LNCAP (cell line): ENCODE measurements at regions not wholly inside any gene's neighbourhood (a gene's known extent, or its start where the extent isn't known, plus 50 kb on each side); places are given as distances from the start of the nearest gene placed in this dataset.
A peak's percentile ranks its signal among the peaks of the same experiment; 100 is the strongest.

Experiments
- TF ChIP-seq, protein P1 (sequence below): fragments of 450-650 bp; IDR thresholded peaks from 2 replicates; pipeline ENCODE4 v1.5.1; 2017; ENCODE audit warnings: mild to moderate bottlenecking

DNA sequence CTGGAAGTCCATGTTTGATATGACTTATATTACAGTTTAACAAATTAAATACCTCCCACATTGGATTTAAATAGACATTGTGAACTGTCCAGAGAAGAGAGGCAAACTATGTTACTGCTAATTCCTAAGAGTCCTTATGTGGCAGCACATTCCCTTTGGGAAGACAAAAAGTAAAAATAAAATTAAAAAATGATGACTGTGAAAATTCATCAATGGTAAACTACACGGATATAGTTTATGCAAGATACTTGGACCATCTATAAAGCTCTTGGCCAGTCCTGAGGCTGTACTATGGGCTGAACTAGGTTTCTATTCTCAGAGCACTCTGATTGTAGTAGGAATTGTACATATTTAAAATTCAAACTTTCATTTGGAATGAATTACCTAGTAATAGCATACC is 206.4 kb downstream of the LRRK2 start:
- TF ChIP-seq, protein P1, sequence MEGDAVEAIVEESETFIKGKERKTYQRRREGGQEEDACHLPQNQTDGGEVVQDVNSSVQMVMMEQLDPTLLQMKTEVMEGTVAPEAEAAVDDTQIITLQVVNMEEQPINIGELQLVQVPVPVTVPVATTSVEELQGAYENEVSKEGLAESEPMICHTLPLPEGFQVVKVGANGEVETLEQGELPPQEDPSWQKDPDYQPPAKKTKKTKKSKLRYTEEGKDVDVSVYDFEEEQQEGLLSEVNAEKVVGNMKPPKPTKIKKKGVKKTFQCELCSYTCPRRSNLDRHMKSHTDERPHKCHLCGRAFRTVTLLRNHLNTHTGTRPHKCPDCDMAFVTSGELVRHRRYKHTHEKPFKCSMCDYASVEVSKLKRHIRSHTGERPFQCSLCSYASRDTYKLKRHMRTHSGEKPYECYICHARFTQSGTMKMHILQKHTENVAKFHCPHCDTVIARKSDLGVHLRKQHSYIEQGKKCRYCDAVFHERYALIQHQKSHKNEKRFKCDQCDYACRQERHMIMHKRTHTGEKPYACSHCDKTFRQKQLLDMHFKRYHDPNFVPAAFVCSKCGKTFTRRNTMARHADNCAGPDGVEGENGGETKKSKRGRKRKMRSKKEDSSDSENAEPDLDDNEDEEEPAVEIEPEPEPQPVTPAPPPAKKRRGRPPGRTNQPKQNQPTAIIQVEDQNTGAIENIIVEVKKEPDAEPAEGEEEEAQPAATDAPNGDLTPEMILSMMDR, result no peak

DNA sequence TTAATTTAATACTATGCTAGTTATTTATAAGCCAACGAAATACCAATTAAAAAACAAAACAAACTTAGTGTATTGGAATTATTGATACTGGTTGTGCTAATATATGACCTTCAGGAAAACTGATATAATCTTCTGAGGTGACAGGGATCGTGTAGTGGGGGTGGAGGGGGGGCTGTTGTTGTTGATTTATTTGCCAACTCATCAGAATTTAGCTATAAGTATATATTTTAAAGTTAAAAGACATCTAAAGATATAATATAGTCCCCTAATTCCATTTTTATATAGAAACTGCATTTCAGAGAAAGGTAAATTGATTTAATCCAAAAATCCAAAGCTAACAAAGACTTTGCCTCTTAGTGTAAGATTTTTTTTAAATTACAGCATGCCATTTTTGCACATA is 210.5 kb downstream of the LRRK2 start:
- TF ChIP-seq, protein P1, result no peak

DNA sequence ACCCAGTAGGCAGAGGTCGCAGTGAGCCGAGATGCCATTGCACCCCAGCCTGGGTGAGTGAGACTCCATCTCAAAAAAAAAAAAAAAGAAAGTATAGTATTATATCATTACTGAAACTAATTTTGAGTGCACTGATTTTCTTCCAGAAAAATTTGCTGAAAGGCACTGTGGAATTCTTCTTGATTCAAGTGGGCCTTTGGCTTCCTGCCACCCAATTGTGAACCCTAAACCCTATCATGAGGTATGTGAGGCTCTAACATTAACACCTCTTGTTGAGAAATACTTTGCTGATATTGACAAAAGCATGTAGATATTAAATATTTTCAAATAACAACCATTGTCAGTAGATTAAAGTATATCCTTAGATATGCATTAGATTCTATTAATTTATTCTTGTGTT is 211.2 kb downstream of the LRRK2 start:
- TF ChIP-seq, protein P1, result no peak

DNA sequence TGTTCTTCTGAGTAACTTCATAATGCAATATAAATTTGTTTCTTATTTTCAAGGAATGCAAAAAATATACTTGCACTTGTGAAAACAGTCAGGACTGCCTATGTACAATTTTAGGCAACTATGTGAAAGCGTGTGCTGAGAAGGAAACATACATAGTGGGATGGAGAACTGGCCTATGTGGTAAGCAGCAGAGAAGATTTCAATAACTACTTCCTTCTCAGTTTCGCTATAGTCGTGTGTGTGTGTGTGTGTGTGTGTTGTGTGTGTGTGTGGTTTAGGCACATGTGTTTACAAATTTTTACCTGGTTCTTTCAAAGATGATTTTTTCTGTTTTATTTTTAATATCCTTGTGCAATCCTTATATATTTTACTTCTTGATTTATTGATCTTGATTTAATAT is 211.8 kb downstream of the LRRK2 start:
- TF ChIP-seq, protein P1, result no peak

DNA sequence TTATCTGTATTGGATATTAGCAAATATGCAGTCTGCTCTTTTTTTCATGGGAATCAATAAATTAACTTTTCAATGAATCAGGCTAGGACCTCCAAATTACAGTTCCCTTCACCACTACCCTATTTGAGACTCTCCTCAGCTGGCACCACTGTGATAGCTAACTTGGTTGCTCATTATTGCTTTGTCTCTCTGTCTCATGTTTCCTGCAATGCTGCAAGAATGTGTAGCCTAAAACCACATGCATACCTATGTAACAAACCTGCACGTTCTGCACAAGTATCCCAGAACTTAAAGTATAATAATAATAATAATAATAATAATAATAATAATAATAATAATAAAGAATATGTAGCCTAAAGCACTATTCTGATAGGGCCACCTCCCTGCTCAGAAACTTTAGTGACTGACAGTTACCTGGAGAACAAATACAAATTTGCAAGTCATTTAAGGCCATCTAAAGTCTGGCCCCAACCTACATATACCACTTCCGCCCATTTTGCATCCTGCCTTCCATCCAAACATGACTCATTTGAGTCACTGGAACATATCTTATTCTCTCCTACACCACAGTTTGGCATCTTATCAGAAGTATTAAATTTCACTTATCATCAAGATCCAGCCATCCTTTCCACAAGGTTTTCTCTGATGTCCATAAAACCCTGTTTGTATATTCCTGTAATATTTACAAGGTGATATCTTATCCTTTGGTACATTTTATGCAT is 215.1 kb downstream of the LRRK2 start:
- TF ChIP-seq, protein P1, result no peak

DNA sequence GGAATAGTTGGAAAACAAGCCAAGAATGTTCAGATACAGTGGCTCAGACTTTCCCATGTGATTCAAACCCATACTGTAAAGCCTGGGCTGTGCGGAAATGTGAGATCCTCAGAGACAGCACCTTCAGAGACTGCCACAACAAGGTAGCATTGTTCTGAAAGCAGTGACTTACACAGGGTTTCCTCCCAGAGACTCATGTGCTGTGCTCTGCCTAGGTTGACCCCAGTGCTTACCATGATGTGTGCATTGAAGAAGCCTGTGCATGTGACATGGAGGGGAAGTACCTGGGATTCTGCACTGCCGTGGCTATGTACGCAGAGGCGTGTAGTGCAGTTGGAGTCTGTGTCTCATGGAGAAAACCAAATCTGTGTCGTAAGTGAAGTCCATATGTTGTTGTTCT is 219.4 kb downstream of the LRRK2 start:
- TF ChIP-seq, protein P1, result no peak

DNA sequence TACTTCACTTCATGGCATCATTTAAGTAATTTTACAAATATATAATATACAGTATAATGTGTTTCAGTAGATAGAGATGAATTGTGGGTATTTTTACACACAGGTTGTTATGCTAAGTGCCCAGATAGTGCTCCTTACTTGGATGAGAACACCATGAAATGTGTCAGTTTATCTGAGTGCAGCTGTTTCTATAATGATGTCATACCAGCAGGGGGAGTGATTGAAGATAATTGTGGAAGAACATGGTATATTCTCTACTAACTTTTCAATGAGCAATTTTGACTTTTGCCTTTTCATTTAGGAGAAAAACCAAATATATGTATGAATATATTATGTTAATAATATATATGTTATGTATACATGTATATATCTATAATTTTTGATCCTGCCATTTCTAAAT is 221.6 kb downstream of the LRRK2 start:
- TF ChIP-seq, protein P1, result peak; percentile 43

DNA sequence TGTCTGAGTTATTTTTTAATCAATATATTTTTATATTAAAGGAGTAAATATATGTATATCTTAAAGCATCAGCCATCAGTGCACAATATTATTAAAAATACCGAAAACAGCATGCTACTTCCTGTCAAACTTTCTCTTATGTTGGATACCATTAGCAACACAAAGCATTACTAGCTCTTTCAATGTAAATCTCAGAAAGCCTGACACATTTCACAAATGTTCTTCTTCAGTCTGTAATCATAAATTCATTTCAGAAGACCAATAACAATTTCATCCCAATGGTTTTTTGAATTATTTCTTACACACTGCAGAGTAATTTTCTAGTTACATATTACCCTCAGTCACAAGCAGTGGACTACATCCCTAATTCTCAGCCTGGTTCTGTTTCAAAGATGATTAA is 226.9 kb downstream of the LRRK2 start:
- TF ChIP-seq, protein P1, result no peak
